ENCODE measurements at regions not wholly inside any gene's neighbourhood (a gene's known extent, or its start where the extent isn't known, plus 50 kb on each side); places are given as distances from the start of the nearest gene placed in this dataset.
A peak's percentile ranks its signal among the peaks of the same experiment; 100 is the strongest.
"Not testable (repeated sequence)": the region's sequence is repeated elsewhere in the genome, so short reads cannot be mapped to it uniquely, and the experiment has no call there.

DNA sequence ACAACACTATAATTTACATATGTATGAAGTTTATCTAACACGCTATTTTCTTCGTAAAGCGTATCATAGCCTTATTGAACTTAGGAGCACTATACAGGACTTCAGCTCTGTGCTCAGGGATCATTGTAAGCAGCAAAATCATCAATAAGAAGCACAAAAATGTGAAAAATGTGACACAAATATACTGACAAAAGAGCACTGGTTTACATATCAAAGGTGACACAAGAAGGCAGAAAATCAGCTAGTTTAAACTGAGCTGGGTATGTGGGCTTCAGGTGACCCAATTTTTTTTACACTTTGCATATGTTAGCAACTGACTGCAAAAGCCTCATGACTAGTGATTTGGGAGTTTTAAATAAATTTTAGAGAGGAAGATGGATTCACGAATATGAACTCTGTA is 215.2 kb upstream of the CHORDC1 start:
- Mint-ChIP-seq H3K9me3 (ENCODE audit: unreplicated experiment) (no peaks in the 10 kb centered on the region), H3K4me1 (ENCODE audit: unreplicated experiment) (peaks cover 3% of the 10 kb centered on the region), H3K4me3 (ENCODE audit: unreplicated experiment) (no peak overlapping the region)

DNA sequence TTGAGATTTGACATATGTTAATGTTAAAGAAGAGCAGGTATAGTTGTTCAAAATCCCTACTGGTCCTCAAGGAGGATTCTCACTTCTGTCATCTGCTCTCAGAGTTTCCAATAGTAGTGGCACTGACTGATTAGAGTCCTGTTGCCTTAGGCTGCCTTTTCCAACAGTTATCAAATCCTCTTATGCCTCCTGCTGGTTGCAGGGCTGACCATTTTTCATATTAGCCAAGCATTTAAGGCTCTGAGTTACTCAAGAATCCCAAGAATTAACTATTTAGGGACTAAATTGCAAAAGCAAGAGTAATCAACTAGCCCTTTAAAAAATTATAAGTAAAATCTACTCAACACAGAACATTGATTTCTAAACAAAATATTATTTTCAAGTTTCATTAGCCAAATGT is 212.0 kb upstream of the CHORDC1 start:
- no peak overlapping the region for H3K4me3 Mint-ChIP-seq (ENCODE audit: unreplicated experiment)
- no peaks in the 10 kb centered on the region for H3K36me3 Mint-ChIP-seq (ENCODE audit: low read depth, unreplicated experiment)
- peak; percentile 30 for DNase-seq (ENCODE audit: low spot score)
- no peaks in the 10 kb centered on the region for H3K27me3 Mint-ChIP-seq (ENCODE audit: unreplicated experiment)
- TF ChIP-seq, protein P1, sequence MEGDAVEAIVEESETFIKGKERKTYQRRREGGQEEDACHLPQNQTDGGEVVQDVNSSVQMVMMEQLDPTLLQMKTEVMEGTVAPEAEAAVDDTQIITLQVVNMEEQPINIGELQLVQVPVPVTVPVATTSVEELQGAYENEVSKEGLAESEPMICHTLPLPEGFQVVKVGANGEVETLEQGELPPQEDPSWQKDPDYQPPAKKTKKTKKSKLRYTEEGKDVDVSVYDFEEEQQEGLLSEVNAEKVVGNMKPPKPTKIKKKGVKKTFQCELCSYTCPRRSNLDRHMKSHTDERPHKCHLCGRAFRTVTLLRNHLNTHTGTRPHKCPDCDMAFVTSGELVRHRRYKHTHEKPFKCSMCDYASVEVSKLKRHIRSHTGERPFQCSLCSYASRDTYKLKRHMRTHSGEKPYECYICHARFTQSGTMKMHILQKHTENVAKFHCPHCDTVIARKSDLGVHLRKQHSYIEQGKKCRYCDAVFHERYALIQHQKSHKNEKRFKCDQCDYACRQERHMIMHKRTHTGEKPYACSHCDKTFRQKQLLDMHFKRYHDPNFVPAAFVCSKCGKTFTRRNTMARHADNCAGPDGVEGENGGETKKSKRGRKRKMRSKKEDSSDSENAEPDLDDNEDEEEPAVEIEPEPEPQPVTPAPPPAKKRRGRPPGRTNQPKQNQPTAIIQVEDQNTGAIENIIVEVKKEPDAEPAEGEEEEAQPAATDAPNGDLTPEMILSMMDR (IDR thresholded peaks at IDR 0.05; ENCODE audit: unreplicated experiment): no peak
- no peak overlapping the region for H3K27ac Mint-ChIP-seq (ENCODE audit: unreplicated experiment)
- H3K4me1 Mint-ChIP-seq (ENCODE audit: unreplicated experiment): peaks cover 3% of the 10 kb centered on the region
- no peaks in the 10 kb centered on the region for H3K9me3 Mint-ChIP-seq (ENCODE audit: unreplicated experiment)

More for the DNA sequence above, 215.2 kb upstream of the CHORDC1 start:
- H3K27ac Mint-ChIP-seq (ENCODE audit: unreplicated experiment): no peak overlapping the region
- TF ChIP-seq, protein P1 (IDR thresholded peaks at IDR 0.05; ENCODE audit: unreplicated experiment): no peak
- DNase-seq (ENCODE audit: low spot score): no peak
- no peaks in the 10 kb centered on the region for H3K27me3 Mint-ChIP-seq (ENCODE audit: unreplicated experiment)
- H3K36me3 Mint-ChIP-seq (ENCODE audit: low read depth, unreplicated experiment): no peaks in the 10 kb centered on the region

DNA sequence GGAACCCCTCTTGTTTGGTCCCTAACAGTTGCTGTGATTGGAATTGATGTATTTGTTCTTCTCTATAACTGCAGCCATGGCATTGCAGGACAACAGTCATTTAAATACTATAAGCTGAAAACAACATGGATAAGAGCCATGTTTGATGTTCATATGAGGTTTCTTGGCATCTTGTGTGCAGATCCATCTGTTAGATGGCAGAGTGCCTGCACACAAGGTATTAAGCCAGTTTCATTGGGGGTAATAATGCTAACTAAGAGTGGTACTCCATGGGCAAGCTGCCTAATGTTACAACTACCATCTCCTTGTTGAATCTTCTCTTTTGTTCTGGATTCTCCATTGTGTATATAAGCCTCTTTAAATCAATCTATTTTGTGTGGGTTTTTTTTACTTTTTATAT is 206.0 kb upstream of the CHORDC1 start:
- Mint-ChIP-seq H3K27me3 (ENCODE audit: unreplicated experiment) (no peaks in the 10 kb centered on the region), H3K4me3 (ENCODE audit: unreplicated experiment) (no peak overlapping the region), H3K4me1 (ENCODE audit: unreplicated experiment) (no peaks in the 10 kb centered on the region), H3K27ac (ENCODE audit: unreplicated experiment) (no peak overlapping the region), H3K36me3 (ENCODE audit: low read depth, unreplicated experiment) (no peaks in the 10 kb centered on the region), H3K9me3 (ENCODE audit: unreplicated experiment) (no peaks in the 10 kb centered on the region)
- TF ChIP-seq, protein P1 (IDR thresholded peaks at IDR 0.05; ENCODE audit: unreplicated experiment): no peak
- DNase-seq (ENCODE audit: low spot score): no peak

DNA sequence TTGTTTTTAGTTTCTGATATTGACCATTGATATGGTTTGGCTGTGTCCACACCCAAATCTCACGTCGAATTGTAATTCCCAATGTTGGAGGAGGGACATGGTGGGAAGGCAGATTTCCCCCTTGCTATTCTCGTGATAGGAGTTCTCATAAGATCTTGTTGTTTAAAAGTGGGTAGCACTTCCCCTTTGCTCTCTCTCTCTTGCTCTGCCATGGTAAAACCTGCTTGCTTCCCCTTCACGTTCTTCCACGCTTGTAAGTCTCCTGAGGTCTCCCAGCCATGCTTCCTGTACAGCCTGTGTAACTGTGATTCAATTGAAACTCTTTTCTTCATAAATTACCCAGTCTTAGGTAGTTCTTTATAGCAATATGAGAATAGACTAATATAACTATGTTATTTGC is 203.6 kb upstream of the CHORDC1 start:
- Mint-ChIP-seq H3K9me3 (ENCODE audit: unreplicated experiment) (no peaks in the 10 kb centered on the region), H3K27ac (ENCODE audit: unreplicated experiment) (no peak overlapping the region), H3K27me3 (ENCODE audit: unreplicated experiment) (no peaks in the 10 kb centered on the region), H3K4me1 (ENCODE audit: unreplicated experiment) (no peaks in the 10 kb centered on the region), H3K4me3 (ENCODE audit: unreplicated experiment) (no peak overlapping the region), H3K36me3 (ENCODE audit: low read depth, unreplicated experiment) (no peaks in the 10 kb centered on the region)
- DNase-seq (ENCODE audit: low spot score): no peak
- TF ChIP-seq, protein P1 (IDR thresholded peaks at IDR 0.05; ENCODE audit: unreplicated experiment): no peak

DNA sequence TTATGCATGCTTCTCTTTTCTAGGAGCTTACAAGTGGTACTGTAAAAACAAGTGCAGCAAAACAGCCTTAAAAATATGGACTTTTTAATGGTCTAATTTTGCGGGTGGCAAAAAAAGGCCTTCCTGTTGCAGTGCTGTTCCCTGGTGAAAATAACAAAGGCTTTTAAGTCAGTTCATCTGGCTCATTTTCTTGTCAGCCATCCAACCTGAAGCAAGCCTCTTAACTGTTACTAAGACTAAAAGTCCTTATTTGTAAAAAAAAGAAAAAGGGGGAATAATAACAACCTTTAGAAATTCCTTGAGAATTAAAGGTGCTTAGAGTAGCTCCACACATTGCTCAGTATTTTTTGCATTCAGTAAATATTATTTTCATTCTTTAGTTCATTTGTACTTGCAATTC is 200.5 kb upstream of the CHORDC1 start:
- H3K4me3 Mint-ChIP-seq (ENCODE audit: unreplicated experiment): no peak overlapping the region
- TF ChIP-seq, protein P1 (IDR thresholded peaks at IDR 0.05; ENCODE audit: unreplicated experiment): no peak
- H3K36me3 Mint-ChIP-seq (ENCODE audit: low read depth, unreplicated experiment): no peaks in the 10 kb centered on the region
- no peaks in the 10 kb centered on the region for H3K4me1 Mint-ChIP-seq (ENCODE audit: unreplicated experiment)
- H3K27me3 Mint-ChIP-seq (ENCODE audit: unreplicated experiment): no peaks in the 10 kb centered on the region
- H3K9me3 Mint-ChIP-seq (ENCODE audit: unreplicated experiment): no peaks in the 10 kb centered on the region
- no peak for DNase-seq (ENCODE audit: low spot score)
- H3K27ac Mint-ChIP-seq (ENCODE audit: unreplicated experiment): no peak overlapping the region

DNA sequence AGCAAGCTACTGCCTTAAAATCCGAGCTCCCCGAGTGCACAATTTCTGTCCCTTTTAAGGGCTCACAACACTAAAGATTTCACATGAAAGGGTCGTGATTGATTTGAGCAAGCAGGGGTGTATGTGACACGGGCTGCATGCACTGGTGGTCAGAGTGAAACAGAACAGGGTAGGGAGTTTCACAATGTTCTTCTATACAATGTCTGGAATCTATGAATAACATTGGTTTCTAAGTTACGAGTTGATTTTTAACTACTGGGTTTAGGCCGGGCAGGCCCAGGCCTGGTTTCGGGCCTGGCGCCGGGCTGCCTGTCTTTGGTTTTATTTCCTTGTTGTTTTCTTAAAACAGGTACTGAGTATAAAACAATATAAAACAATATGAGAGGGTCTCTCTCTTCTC is 199.9 kb upstream of the CHORDC1 start:
- H3K36me3 Mint-ChIP-seq (ENCODE audit: low read depth, unreplicated experiment); H3K27ac Mint-ChIP-seq (ENCODE audit: unreplicated experiment); H3K4me1 Mint-ChIP-seq (ENCODE audit: unreplicated experiment); DNase-seq (ENCODE audit: low spot score); H3K9me3 Mint-ChIP-seq (ENCODE audit: unreplicated experiment); H3K4me3 Mint-ChIP-seq (ENCODE audit: unreplicated experiment); H3K27me3 Mint-ChIP-seq (ENCODE audit: unreplicated experiment): not testable (repeated sequence)
